AG09309 (cell line): ENCODE measurements at regions not wholly inside any gene's neighbourhood (a gene's known extent, or its start where the extent isn't known, plus 50 kb on each side); places are given as distances from the start of the nearest gene placed in this dataset.
"Not testable (repeated sequence)": the region's sequence is repeated elsewhere in the genome, so short reads cannot be mapped to it uniquely, and the experiment has no call there.

Experiments
- DNase-seq: peaks from one replicate; pipeline ENCODE4 v3.0.0-alpha.2; 2010; ENCODE audit warnings: low read depth
- H3K4me3 ChIP-seq: 2 replicates; pipeline ENCODE4 v1.5.1; 2011; ENCODE audit warnings: mild to moderate bottlenecking, low read depth, low read length, moderate library complexity; ENCODE audit not compliant: control insufficient read depth
- TF ChIP-seq, protein P1 (sequence below): IDR thresholded peaks from 2 replicates; pipeline ENCODE4 v1.5.1; 2011; ENCODE audit warnings: mild to moderate bottlenecking, low read depth, low read length, inconsistent platforms; ENCODE audit not compliant: insufficient read depth, control insufficient read depth; ENCODE audit errors: missing control alignments

- TF ChIP-seq, protein P1, sequence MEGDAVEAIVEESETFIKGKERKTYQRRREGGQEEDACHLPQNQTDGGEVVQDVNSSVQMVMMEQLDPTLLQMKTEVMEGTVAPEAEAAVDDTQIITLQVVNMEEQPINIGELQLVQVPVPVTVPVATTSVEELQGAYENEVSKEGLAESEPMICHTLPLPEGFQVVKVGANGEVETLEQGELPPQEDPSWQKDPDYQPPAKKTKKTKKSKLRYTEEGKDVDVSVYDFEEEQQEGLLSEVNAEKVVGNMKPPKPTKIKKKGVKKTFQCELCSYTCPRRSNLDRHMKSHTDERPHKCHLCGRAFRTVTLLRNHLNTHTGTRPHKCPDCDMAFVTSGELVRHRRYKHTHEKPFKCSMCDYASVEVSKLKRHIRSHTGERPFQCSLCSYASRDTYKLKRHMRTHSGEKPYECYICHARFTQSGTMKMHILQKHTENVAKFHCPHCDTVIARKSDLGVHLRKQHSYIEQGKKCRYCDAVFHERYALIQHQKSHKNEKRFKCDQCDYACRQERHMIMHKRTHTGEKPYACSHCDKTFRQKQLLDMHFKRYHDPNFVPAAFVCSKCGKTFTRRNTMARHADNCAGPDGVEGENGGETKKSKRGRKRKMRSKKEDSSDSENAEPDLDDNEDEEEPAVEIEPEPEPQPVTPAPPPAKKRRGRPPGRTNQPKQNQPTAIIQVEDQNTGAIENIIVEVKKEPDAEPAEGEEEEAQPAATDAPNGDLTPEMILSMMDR: no peak
- no peak overlapping the region for H3K4me3 ChIP-seq
- no peak for DNase-seq
These were observed 213.5 kb upstream of the POU1F1 start for GRCh38 chr3:87489892-87490291.

GRCh38 chr3:87488765-87489164 lies 212.4 kb upstream of the POU1F1 start:
- no peak overlapping the region for H3K4me3 ChIP-seq
- TF ChIP-seq, protein P1: no peak
- DNase-seq: no peak

GRCh38 chr3:87486635-87487034 lies 210.3 kb upstream of the POU1F1 start:
- H3K4me3 ChIP-seq, DNase-seq: not testable (repeated sequence)

GRCh38 chr3:87486115-87486514 lies 209.7 kb upstream of the POU1F1 start:
- TF ChIP-seq, protein P1: no peak
- H3K4me3 ChIP-seq: no peak overlapping the region
- no peak for DNase-seq

DNA sequence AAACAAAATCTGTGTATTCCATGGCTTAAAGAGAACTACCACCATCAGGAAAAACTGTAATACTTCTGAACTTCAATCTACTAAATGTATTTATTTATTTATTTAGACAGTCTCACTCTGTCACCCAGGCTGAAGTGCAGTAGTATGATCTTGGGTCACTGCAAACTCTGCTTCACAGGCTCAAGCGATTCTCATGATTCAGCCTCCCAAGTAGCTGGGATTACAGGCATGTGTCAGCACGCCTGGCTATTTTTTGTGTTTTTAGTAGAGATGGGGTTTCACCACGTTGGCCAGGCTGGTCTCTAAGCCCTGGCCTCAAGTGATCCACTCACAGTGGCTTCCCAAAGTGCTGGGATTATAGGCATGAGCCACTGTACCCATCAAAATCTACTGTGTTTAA lies 202.3 kb upstream of the POU1F1 start:
- DNase-seq: no peak
- no peak overlapping the region for H3K4me3 ChIP-seq
- TF ChIP-seq, protein P1: no peak

- TF ChIP-seq, protein P1: no peak
- H3K4me3 ChIP-seq: no peak overlapping the region
- DNase-seq: no peak
These were observed 197.6 kb upstream of the POU1F1 start for GRCh38 chr3:87473944-87474343.

- no peak for DNase-seq
- H3K4me3 ChIP-seq: no peak overlapping the region
- TF ChIP-seq, protein P1: no peak
These were observed 192.6 kb upstream of the POU1F1 start for GRCh38 chr3:87468938-87469337.

DNA sequence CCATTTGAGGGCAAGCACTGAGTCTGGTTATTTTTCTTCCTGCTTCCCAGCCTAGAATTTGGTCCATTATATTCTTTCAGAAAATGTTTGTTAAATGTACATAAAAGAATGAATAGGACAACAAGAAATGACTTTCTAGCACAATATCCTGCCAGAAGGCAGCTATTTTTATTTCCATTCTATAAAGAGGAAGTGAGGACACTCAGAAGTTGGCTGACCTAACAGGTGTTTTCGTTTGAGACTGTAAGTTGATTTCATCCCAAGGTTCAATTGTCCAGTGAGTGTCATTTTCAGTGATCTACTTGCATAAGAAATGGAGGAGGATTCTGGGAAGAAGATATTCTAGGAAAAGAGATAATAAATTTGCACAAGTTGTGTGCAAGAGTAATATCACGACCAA lies 191.9 kb upstream of the POU1F1 start:
- no peak overlapping the region for H3K4me3 ChIP-seq
- TF ChIP-seq, protein P1: no peak
- no peak for DNase-seq
